GM21529 (cell line): ENCODE measurements at regions not wholly inside any gene's neighbourhood (a gene's known extent, or its start where the extent isn't known, plus 50 kb on each side); places are given as distances from the start of the nearest gene placed in this dataset.
"Not testable (repeated sequence)": the region's sequence is repeated elsewhere in the genome, so short reads cannot be mapped to it uniquely, and the experiment has no call there.

ENCODE experiments used
- ATAC-seq: cut with Tn5 transposase; IDR thresholded peaks from one replicate; pipeline ENCODE4 v1.9.1; 2021; ENCODE audit not compliant: unreplicated experiment

GRCh38 chr10:94124147-94124546, 130.4 kb downstream of the PLCE1 start:
- not testable (repeated sequence) for ATAC-seq

GRCh38 chr10:94125268-94125667, 131.5 kb downstream of the PLCE1 start:
- ATAC-seq, result not testable (repeated sequence)

- ATAC-seq, result no peak
These were observed 132.1 kb downstream of the PLCE1 start for GRCh38 chr10:94125856-94126255.

- no peak for ATAC-seq
These were observed 135.8 kb downstream of the PLCE1 start for GRCh38 chr10:94129393-94130130.

GRCh38 chr10:94131885-94132284, 138.2 kb downstream of the PLCE1 start:
- no peak for ATAC-seq

- ATAC-seq, result no peak
These were observed 139.5 kb downstream of the PLCE1 start for GRCh38 chr10:94133239-94133638.

- ATAC-seq, result no peak
These were observed 144.0 kb downstream of the PLCE1 start for GRCh38 chr10:94137747-94138146.

- no peak for ATAC-seq
These were observed 144.7 kb downstream of the PLCE1 start for GRCh38 chr10:94138391-94138790.

GRCh38 chr10:94143261-94143660, 149.5 kb downstream of the PLCE1 start:
- no peak for ATAC-seq

GRCh38 chr10:94146313-94146712, 152.6 kb downstream of the PLCE1 start:
- ATAC-seq, result no peak

- ATAC-seq, result no peak
These were observed 153.0 kb downstream of the PLCE1 start for GRCh38 chr10:94146746-94147145.

GRCh38 chr10:94149702-94150101, 156.0 kb downstream of the PLCE1 start:
- ATAC-seq, result no peak

- no peak for ATAC-seq
These were observed 156.9 kb downstream of the PLCE1 start for GRCh38 chr10:94150541-94151184.

GRCh38 chr10:94155722-94156271, 162.1 kb downstream of the PLCE1 start:
- no peak for ATAC-seq

GRCh38 chr10:94156453-94156852, 162.7 kb downstream of the PLCE1 start:
- no peak for ATAC-seq

GRCh38 chr10:94165158-94165611, 171.5 kb downstream of the PLCE1 start:
- ATAC-seq, result not testable (repeated sequence)

GRCh38 chr10:94172332-94172731, 178.6 kb downstream of the PLCE1 start:
- ATAC-seq, result no peak

GRCh38 chr10:94173594-94173993, 179.9 kb downstream of the PLCE1 start:
- ATAC-seq, result no peak

GRCh38 chr10:94174838-94175237, 181.1 kb downstream of the PLCE1 start:
- ATAC-seq, result no peak

- no peak for ATAC-seq
These were observed 184.1 kb downstream of the NOC3L start for GRCh38 chr10:94178475-94179253.

GRCh38 chr10:94180576-94180975, 182.2 kb downstream of the NOC3L start:
- no peak for ATAC-seq
